GM12878 (cell line): ENCODE measurements at regions not wholly inside any gene's neighbourhood (a gene's known extent, or its start where the extent isn't known, plus 50 kb on each side); places are given as distances from the start of the nearest gene placed in this dataset.

Experiments
- ATAC-seq: fragments of 200-7000 bp; cut with Tn5 transposase; 3 replicates; pipeline ENCODE4 v1.9.1; 2020; ENCODE audit warnings: mild to moderate bottlenecking, moderate library complexity
- BruUV-seq: library from RNA; stranded (reverse); fragments of 400-500 nt; replicated peaks from 2 replicates; lab custom pipeline; 2021; lab: Mats Ljungman, UMichigan
- CTCF ChIA-PET: fragments of 300-600 bp; sonication (Branson Sonifier 250); formaldehyde crosslinking; extraction: SDS; loops from one replicate; lab custom pipeline; 2021; ENCODE audit warnings: inconsistent platforms; lab: Yijun Ruan, JAX
- POLR2A ChIA-PET: fragments of 350-600 bp; formaldehyde crosslinking; extraction: SDS; loops from one replicate; lab custom pipeline; 2021; ENCODE audit warnings: inconsistent platforms; lab: Charles Lee
- RAD21 ChIA-PET: fragments of 300-600 bp; sonication (Branson Sonifier 250); formaldehyde crosslinking; loops from one replicate; lab custom pipeline; 2023; ENCODE audit warnings: antibody characterized with exemption; ENCODE audit not compliant: unreplicated experiment; lab: Charles Lee
- SMC1A ChIA-PET: fragments of 300-600 bp; sonication (Branson Sonifier 250); formaldehyde crosslinking; loops from one replicate; lab custom pipeline; 2023; ENCODE audit not compliant: unreplicated experiment, uncharacterized antibody; lab: Charles Lee
- DNase-seq: peaks from one replicate; pipeline ENCODE4 v3.0.0-alpha.2; 2011; ENCODE audit warnings: low read depth, low spot score
- FAIRE-seq: peaks from 3 replicates; lab custom pipeline; 2011; peaks lifted over from hg19 to GRCh38; lab: Jason Lieb, UNC
- H2AFZ ChIP-seq: 2 replicates; pipeline ENCODE4 v1.6.0; 2011; ENCODE audit warnings: low read depth, low read length, control low read depth; ENCODE audit not compliant: control insufficient read depth
- H3K27ac ChIP-seq: 2 replicates; pipeline ENCODE4 v1.5.1; 2011; ENCODE audit warnings: control low read depth; ENCODE audit not compliant: control insufficient read depth, insufficient read depth
- H3K27me3 ChIP-seq, 2 experiments: replicated peaks in 1 of 2; 2 replicates each; pipeline versions ENCODE4 v1.6.0 to v1.6.1; 2011; ENCODE audit warnings: low read length in 1 of 2; ENCODE audit not compliant: control insufficient read depth in 2 of 2, insufficient read depth in 2 of 2
- H3K36me3 ChIP-seq, 2 experiments: 2 replicates each; pipeline ENCODE4 v1.5.1; 2011; ENCODE audit warnings: low read length in 1 of 2; ENCODE audit not compliant: control insufficient read depth in 2 of 2, insufficient read depth in 2 of 2
- H3K4me1 ChIP-seq: 2 replicates; pipeline ENCODE4 v1.6.1; 2011; ENCODE audit warnings: mild to moderate bottlenecking, low read length, moderate library complexity, mixed read lengths; ENCODE audit not compliant: control insufficient read depth, insufficient read depth
- H3K4me2 ChIP-seq: 2 replicates; pipeline ENCODE4 v1.6.0; 2011; ENCODE audit warnings: control low read depth; ENCODE audit not compliant: control insufficient read depth, insufficient read depth
- H3K4me3 ChIP-seq: fragments of 200-600 bp; sonication (generic); 2 replicates; pipeline ENCODE4 v1.5.1; 2016
- H3K79me2 ChIP-seq: 2 replicates; pipeline ENCODE4 v1.6.0; 2011; ENCODE audit warnings: low read length; ENCODE audit not compliant: control insufficient read depth, insufficient read depth
- H3K9ac ChIP-seq: 2 replicates; pipeline ENCODE4 v1.8.0; 2011; ENCODE audit warnings: low read length, control low read depth, mixed read lengths; ENCODE audit not compliant: control insufficient read depth, insufficient read depth
- H3K9me3 ChIP-seq: replicated peaks from 3 replicates; pipeline ENCODE4 v1.5.1; 2011; ENCODE audit warnings: mild to moderate bottlenecking, low read length; ENCODE audit not compliant: control insufficient read depth, insufficient read depth
- H4K20me1 ChIP-seq: 2 replicates; pipeline ENCODE4 v1.6.0; 2011; ENCODE audit not compliant: control insufficient read depth, insufficient read depth
- YBX1 ChIP-seq: fragments of 450-650 bp; IDR thresholded peaks from 2 replicates; pipeline ENCODE4 v1.6.1; 2016; ENCODE audit warnings: antibody characterized with exemption
- ZBTB4 ChIP-seq: fragments of 450-650 bp; formaldehyde crosslinking; IDR thresholded peaks from 2 replicates; pipeline ENCODE4 v1.4.0; 2022; ENCODE audit warnings: mild to moderate bottlenecking, moderate library complexity
- WGBS: methylation state at CpG from one replicate; pipeline ENCODE4 v1.1.6; 2016; ENCODE audit warnings: low lambda C conversion rate; ENCODE audit not compliant: insufficient replicate concordance, insufficient coverage; ENCODE audit errors: missing lambda C conversion rate; 5-methylcytosine and 5-hydroxymethylcytosine counted together
- in situ Hi-C: fragments of 300-500 bp; cut with MboI; formaldehyde crosslinking; loops from 9 replicates; pipeline ENCODE4 v1.14.3; 2018; ENCODE audit warnings: mixed read lengths
- intact Hi-C: fragments of 100-400 bp; cut with micrococcal nuclease; formaldehyde crosslinking; loops from one replicate; pipeline ENCODE4 v1.14.2; 2022; ENCODE audit not compliant: unreplicated experiment

- no TSS peak for BruUV-seq
- intact Hi-C loops, result no loop called here
- in situ Hi-C loops, result no loop called here
- H3K27me3 ChIP-seq, result no peaks in the 10 kb centered on the region
- FAIRE-seq, result no peak
- no peak for DNase-seq
- ChIA-PET RAD21 (no interaction called here), SMC1A (no interaction called here), POLR2A (no interaction called here), CTCF (no interaction called here)
- H4K20me1 ChIP-seq, result no peaks in the 10 kb centered on the region
- no peaks in the 10 kb centered on the region for H3K9me3 ChIP-seq
- H3K27ac ChIP-seq, result no peak overlapping the region
- H2AFZ ChIP-seq, result no peak overlapping the region
- no peak for TF ChIP-seq YBX1
- no peak overlapping the region for H3K9ac ChIP-seq
- H3K4me2 ChIP-seq, result no peak overlapping the region
- 3% methylated on average over 4 of the region's 4 CpGs for WGBS
- no peaks in the 10 kb centered on the region for H3K4me1 ChIP-seq
- H3K79me2 ChIP-seq, result no peaks in the 10 kb centered on the region
- no peak for ATAC-seq
- H3K4me3 ChIP-seq, result no peak overlapping the region
- H3K36me3 ChIP-seq, result no peaks in the 10 kb centered on the region
These were observed 70.0 kb downstream of the TTC6 start for GRCh38 chr14:37665479-37665878.

- Histone ChIP-seq H3K4me2 (no peak overlapping the region), H3K9ac (no peak overlapping the region), H3K27me3 (no peaks in the 10 kb centered on the region), H2AFZ (no peak overlapping the region), H4K20me1 (no peaks in the 10 kb centered on the region), H3K27ac (no peak overlapping the region), H3K9me3 (no peaks in the 10 kb centered on the region)
- ChIA-PET RAD21 (no interaction called here), SMC1A (no interaction called here), CTCF (no interaction called here)
- BruUV-seq, result no TSS peak
- ATAC-seq, result no peak
- in situ Hi-C loops, result no loop called here
- no peak for FAIRE-seq
- no peak for DNase-seq
- 10% methylated on average over 1 of the region's 1 CpG for WGBS
- no peak for TF ChIP-seq ZBTB4 (CRISPR knock-in tag)
- TF ChIP-seq, all 136 proteins: peak for 0
- Histone ChIP-seq H3K4me1 (no peaks in the 10 kb centered on the region), H3K36me3 (no peaks in the 10 kb centered on the region), H3K4me3 (no peak overlapping the region), H3K79me2 (no peaks in the 10 kb centered on the region)
- intact Hi-C loops, result no loop called here
- POLR2A ChIA-PET, result no interaction called here
These were observed 70.5 kb downstream of the TTC6 start for GRCh38 chr14:37665951-37666350.
